Central memory CD4-positive, alpha-beta T cell (primary cell): ENCODE measurements at regions not wholly inside any gene's neighbourhood (a gene's known extent, or its start where the extent isn't known, plus 50 kb on each side); places are given as distances from the start of the nearest gene placed in this dataset.
A peak's percentile ranks its signal among the peaks of the same experiment; 100 is the strongest.
"Not testable (repeated sequence)": the region's sequence is repeated elsewhere in the genome, so short reads cannot be mapped to it uniquely, and the experiment has no call there.

Experiments used
- DNase-seq: peaks from one replicate; pipeline ENCODE4 v3.0.0; 2022

DNA sequence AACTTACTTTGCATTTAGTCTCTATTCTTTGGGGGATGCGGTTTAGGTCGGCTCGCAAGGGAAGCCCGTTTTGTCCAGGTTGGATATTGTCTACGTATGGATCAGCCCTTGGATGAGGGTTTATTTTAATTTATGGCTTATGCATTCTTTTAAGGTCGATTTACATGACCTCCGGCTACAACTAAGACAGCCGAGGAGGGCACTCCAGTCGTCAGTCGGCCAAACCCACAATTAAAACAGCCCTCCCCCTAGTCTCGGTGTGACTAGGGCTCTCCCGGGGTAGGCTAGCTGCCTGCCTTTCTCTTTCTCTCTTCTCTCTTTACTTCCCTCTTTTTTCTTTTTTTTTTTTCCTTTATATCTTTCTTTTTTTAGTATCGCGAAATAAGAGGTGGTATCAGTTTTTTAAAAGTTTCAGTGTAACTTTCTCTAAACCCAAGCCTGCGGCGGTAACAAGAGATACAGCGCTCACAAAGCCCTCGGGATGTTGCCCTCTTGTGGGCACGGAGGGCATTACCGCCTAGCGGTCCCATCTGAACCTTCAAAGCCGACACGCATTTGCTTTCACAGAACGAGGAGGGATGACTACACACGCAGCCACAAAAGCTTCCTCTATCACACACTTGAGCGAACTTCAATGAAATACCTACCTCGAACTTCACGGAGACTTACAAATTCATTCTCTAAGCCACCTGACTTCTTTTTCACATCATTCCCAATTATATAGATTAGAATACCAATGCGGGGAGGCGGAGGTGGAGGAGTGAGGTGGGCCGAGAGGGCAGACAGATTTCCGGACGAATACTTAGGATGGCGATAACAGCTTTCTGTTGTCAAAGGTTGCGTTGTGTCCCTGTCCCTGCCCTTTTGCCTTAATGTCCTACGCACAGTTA lies 132.3 kb upstream of the C11orf58 start:
- peak; percentile 79 for DNase-seq

DNA sequence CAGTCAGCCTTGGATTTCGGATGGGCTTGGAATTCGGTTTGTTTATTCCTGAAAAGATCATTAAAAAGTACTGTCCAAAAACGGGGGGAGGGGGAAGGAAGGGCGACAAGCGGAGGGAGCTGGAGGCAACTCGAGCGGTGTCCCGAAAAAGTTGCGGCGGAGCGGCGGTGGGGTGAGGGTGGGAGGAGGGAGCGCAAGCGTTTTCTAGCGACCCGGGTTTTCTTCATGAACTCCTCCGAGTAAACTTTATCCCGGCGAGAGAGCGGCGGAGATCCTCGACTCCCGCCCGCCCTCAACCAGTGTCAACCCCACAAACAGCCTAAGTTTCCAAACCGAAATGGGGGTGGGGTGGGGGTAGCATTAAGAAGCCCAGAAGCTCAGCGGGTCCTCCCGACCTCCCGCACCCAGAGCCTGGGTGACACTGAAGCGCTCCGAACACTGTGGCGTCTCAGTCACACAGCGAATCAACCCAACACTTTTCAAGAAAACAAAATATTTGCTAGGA lies 133.0 kb upstream of the C11orf58 start:
- DNase-seq, result no peak

DNA sequence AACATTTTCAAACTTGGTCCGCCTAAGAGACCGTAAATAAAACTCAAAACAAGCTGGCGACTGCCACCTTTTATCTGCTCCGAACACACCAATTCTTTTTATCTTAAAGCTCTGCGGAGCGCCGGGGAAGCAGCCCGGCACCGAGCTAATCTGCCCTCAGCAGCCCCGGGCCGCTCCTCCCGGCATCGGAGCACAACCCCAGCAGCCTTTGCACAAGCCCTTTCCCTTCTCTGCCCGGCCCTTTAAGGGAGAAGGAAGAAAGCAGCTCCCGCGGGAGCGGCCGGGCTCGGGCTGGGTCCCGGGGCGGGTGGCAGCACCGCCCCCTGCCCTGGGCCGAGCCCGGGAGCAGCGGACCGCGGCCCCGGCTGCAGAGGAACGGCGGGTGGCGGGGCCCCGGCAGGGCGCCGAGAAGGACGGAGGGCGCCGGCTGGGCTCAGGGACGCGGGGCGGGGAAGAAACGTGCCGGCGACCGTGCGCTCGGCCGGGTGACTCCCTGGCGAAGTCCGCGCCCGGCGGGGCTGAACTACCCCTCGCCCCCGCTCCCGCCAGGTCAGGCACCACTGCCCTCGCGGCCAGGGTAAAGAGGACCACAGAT lies 133.6 kb upstream of the C11orf58 start:
- DNase-seq, result no peak

DNA sequence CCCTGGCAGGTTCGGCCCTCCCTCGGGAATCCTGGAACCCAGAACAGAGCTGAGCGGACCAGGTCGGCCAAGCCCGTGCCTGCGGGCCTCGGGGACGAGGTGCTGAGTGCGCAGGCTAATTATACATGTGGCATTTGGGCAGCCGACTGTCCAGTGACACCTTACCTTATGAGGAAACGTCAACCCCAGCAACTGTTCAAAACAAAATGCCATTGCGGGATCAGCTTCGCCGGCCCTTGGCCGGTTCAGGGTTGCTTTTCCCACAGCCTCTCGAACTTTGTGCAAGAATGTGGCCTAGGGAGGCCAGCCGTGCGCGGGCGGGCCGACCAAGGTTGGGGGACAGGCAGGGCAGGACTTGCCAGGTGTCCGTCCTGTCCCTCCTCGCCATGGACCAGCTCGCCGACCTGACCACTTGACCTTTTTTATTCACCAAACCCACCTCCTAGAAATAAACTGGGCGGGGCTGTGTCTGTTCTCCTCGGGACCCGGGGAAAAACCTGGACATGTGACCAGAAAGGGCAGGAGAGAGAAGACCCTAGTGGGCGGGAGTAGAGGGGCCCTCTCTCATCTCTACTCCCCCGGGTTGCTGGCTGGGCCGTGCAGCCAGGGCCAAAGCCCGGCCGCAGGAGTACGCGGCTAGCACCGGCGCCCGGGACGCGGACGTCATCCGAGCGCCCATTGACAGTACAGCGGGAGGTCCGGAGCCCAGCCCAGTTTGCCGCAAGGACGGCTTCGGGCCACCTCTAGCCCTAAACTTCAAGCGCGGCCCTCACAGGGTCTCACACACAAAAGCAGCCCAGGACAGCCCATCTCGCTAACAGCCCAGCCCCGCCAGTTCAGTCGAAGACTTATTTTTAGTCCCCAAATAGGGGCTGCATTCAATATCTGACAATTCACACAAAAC lies 134.3 kb upstream of the C11orf58 start:
- DNase-seq, result no peak

- no peak for DNase-seq
These were observed 135.2 kb upstream of the C11orf58 start for GRCh38 chr11:16603245-16603644.

DNA sequence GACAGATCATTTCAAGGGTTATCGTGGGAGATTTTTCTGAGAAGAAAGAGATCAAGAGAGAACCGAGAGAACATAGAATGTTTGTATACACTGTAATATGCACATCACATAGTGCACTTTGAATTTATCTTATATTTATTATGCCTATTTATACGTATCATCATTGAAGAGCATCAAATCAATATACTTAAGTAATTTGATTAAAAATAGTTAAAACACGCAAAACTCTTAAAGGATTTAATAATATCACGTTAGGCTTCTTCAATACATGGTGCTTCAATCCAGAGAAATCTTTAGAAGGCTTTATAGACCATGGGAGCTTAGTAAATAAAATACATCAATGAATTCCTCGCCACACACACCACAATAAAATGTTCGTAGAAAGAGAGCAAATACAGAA lies 139.5 kb upstream of the C11orf58 start:
- DNase-seq, result no peak

DNA sequence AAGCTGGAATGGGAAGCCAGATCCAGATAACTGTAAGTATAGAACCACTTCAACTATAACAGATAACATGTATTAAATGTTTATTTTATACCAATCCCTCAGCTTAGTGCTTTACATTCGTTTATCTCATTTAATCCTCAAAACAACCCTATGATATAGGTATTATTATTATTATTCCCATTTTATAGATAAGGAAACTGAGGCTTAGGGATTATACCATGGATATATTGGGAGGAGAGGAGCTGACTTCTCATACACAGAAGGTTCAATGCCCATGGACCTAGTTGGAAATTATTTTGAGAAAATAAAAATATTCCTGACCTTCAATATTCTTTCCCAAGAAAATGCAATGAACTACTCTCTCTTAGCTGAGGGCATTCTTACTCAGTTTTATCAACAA lies 140.4 kb upstream of the C11orf58 start:
- no peak for DNase-seq

DNA sequence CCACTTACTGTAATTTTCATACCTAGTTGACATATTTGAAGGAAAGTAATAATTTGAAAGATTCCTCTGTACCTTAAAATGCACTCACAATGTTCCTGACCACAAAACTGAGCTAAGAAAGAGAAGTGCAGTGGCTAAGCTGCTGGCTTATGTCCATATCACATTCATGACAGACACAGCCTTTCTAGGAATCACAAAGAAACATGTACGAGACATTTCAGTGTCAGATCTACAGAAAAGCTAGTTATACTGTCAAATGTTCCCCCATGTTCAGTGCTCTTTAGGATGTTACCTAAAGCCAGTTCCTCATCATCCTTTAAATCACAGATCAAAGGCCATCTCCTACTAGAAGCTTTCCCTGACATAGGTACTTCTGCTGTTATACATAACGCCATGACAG lies 142.2 kb upstream of the C11orf58 start:
- DNase-seq, result no peak

DNA sequence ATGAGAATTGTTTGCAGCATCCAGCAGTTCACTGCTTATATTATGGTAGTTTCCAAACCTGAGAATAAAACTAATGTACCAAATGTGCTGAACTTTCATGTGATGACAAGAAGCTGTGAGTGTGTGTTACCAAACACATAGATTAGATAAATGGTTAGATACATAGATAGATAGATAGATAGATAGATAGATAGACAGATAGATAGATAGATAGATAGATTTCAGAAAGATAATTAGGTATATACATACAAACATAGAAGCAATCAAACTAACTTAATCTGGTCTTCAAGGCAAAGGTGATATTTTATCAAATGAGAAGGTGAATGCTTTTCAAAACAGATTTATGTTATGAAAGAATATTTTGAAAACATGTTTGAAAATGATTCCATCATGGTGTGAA lies 147.3 kb upstream of the C11orf58 start:
- DNase-seq, result no peak

DNA sequence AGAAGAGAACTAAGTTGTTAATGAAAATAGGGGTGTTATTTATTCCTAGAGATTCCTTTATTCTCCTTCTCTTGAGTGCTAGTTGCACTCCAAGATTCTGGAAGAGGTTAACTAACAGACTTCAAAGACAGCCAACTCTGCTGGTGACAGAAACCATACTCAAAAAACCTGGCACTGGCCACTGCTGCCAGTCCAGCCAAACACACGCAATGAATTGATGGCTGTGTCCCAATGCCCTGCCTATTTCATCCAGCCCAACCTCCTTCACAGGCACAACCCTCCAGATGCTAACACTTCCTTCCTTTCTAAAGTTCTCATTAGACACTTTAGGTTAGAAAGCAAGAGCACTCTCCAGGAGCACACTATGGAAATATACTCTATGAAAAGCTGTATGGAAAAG lies 150.8 kb upstream of the C11orf58 start:
- no peak for DNase-seq

GRCh38 chr11:16584569-16584968 lies 153.9 kb upstream of the C11orf58 start:
- DNase-seq, result no peak

- DNase-seq, result not testable (repeated sequence)
These were observed 157.4 kb upstream of the C11orf58 start for GRCh38 chr11:16581078-16581477.

- no peak for DNase-seq
These were observed 161.0 kb upstream of the C11orf58 start for GRCh38 chr11:16577490-16577889.

DNA sequence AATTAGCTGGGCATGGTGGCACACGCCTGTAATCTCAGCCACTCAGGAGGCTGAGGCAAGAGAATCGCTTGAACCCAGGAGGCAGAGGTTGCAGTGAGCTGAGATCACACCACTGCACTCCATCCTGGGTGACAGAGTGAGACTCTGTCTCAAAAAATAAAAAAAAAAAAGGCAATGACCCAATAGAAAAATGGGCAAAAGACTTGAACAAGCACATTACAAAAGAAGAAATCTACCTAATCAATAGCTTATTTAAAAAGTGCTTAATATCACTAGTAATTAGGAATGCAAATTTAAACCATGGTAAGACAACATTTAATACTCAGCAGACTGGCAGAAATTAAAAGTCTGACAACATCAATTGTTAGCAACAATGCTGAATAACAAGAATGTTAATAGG lies 163.6 kb upstream of the C11orf58 start:
- not testable (repeated sequence) for DNase-seq

DNA sequence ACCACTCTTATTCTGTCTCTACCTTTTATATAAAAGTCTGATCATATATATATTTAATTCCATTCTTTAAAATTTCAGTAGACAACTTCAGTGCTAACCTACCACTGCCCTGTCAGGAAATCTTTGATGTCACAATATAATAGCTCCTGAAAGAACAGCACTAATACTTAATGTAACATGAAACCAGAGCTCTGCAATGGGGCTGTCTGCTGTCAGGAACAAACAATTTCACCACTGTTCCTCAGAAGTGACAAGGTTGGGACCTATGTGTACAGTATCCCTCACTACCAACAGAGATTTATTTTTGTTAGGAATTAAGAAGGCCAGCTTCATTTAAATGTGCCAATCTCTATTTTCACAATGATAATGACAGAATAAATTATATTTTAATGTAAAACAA lies 165.5 kb upstream of the C11orf58 start:
- DNase-seq, result no peak

DNA sequence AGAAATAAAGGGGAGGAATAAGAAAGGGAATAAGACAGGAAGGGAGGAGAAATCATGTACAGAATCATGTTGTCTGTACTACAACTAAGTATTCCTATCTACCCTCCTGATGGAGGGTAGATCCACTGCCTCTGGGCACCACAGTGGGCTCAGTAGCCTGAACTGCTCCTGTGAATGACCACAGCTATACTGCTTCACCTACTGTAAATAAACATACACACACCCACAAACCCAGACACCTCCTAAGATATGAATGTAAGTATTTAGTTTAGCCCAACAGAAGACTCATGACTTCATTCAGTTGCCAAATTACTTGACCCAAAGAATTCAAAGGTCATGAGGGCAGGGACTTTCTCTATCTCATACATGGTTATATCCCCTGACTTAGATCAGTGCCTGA lies 177.3 kb upstream of the C11orf58 start:
- DNase-seq, result no peak

DNA sequence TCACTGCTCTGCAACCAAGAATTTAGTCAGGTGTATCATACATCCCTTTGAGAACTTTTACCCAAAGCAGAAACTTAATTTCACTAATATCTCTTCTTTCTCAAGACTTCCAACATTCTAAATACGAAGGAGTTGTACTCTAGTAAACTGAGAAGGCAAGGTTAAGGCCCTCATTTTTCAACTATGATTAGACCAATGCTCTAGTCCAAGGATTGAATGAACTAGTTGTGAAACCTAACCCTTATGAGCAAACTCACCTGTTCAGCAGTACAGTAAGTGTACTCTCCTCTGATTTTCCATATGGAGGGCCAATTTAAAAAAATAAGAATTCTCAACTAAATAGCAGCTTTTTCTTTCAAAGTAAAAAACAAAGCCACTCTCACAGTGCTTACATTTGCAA lies 180.0 kb upstream of the C11orf58 start:
- no peak for DNase-seq

GRCh38 chr11:16555956-16556355 lies 182.5 kb upstream of the C11orf58 start:
- DNase-seq, result no peak

DNA sequence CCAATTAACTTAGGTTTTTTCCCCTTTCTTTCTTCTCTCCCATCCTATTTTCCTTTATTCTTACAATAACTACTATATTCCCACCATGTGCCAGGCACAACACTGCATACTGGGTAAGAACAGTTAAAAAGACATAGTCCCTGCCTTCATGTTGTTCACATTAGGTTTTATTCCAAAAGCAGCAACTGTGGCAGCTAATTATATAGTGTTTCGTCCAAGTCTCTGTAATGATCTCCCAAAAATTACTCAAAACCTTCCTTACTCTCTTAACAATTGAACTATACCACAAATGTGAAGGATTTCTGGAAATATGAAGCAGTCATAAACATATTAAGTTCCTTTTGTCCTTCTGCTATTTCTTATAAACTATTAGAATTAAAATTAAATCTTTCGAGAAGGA lies 184.1 kb upstream of the C11orf58 start:
- no peak for DNase-seq

DNA sequence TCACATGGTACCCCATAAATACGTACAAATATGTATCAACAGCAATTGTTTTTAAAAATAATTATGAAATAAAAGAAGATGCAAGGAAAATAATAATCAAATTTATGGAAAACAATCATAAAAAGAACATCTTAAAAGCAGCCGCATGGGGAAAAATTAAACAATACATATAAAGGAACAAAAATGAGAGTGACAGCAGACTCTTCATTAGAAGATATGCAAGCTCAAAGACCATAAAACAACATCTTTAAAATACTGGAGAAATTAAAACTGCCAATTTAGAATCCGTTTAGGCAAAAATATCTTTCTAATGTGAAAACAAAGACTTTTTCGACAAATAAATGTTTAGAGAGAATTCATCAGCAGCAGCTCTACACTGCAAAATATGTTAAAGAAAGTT lies 190.6 kb upstream of the C11orf58 start:
- DNase-seq, result no peak

- DNase-seq, result no peak
These were observed 187.3 kb upstream of the SOX6 start for GRCh38 chr11:16543642-16544041.

GRCh38 chr11:16542353-16542752 lies 186.0 kb upstream of the SOX6 start:
- DNase-seq, result no peak

- no peak for DNase-seq
These were observed 180.2 kb upstream of the SOX6 start for GRCh38 chr11:16536513-16536912.
